ENCODE measurements at regions not wholly inside any gene's neighbourhood (a gene's known extent, or its start where the extent isn't known, plus 50 kb on each side); places are given as distances from the start of the nearest gene placed in this dataset.

GRCh38 chr6:149261364-149262040, 56.0 kb upstream of the TAB2 start:
- Histone ChIP-seq H3K27me3 (ENCODE audit: control insufficient read depth in 2 of 2, insufficient read depth in 1 of 2, low read length in 1 of 2) (no peaks in the 10 kb centered on the region), H3K9me3 (ENCODE audit: control insufficient read depth in 2 of 2, insufficient read depth in 1 of 2, low read length in 1 of 2) (no peaks in the 10 kb centered on the region), H3K36me3 (ENCODE audit: control insufficient read depth in 2 of 2, insufficient read depth in 2 of 2, low read length in 1 of 2) (no peaks in the 10 kb centered on the region), H3K27ac (ENCODE audit: low read depth in 1 of 2, low read length in 1 of 2) (no peak overlapping the region), H3K4me1 (ENCODE audit: control insufficient read depth in 2 of 2, insufficient read depth in 2 of 2, low read length in 2 of 2) (peaks cover 0 to 22% of the 10 kb centered on the region in 2 donors), H3K4me3 (ENCODE audit: low read length in 2 of 2) (no peak overlapping the region)
- peak in 1 of 9 donors; percentile 43 for DNase-seq (ENCODE audit: low read depth in 6 of 9, low spot score in 9 of 9)
- WGBS, result 67% methylated on average over 4 of the region's 4 CpGs

GRCh38 chr6:149263321-149263720, 54.2 kb upstream of the TAB2 start:
- DNase-seq (ENCODE audit: low read depth in 6 of 9, low spot score in 9 of 9), result no peak
- 95% methylated on average over 2 of the region's 2 CpGs for WGBS
- no peak overlapping the region for H3K27ac ChIP-seq (ENCODE audit: low read depth in 1 of 2, low read length in 1 of 2)
- no peak overlapping the region for H3K4me3 ChIP-seq (ENCODE audit: low read length in 2 of 2)
- peaks cover 0 to 17% of the 10 kb centered on the region in 2 donors for H3K4me1 ChIP-seq (ENCODE audit: control insufficient read depth in 2 of 2, insufficient read depth in 2 of 2, low read length in 2 of 2)
- H3K36me3 ChIP-seq (ENCODE audit: control insufficient read depth in 2 of 2, insufficient read depth in 2 of 2, low read length in 1 of 2), result no peaks in the 10 kb centered on the region
- H3K27me3 ChIP-seq (ENCODE audit: control insufficient read depth in 2 of 2, insufficient read depth in 1 of 2, low read length in 1 of 2), result no peaks in the 10 kb centered on the region
- no peaks in the 10 kb centered on the region for H3K9me3 ChIP-seq (ENCODE audit: control insufficient read depth in 2 of 2, insufficient read depth in 1 of 2, low read length in 1 of 2)

GRCh38 chr6:149264629-149265028, 52.9 kb upstream of the TAB2 start:
- H3K27me3 ChIP-seq (ENCODE audit: control insufficient read depth in 2 of 2, insufficient read depth in 1 of 2, low read length in 1 of 2), result no peaks in the 10 kb centered on the region
- no peak overlapping the region for H3K27ac ChIP-seq (ENCODE audit: low read depth in 1 of 2, low read length in 1 of 2)
- 14% methylated on average over 5 of the region's 5 CpGs for WGBS
- no peaks in the 10 kb centered on the region for H3K9me3 ChIP-seq (ENCODE audit: control insufficient read depth in 2 of 2, insufficient read depth in 1 of 2, low read length in 1 of 2)
- H3K4me3 ChIP-seq (ENCODE audit: low read length in 2 of 2), result no peak overlapping the region
- H3K4me1 ChIP-seq (ENCODE audit: control insufficient read depth in 2 of 2, insufficient read depth in 2 of 2, low read length in 2 of 2), result peaks cover 0 to 17% of the 10 kb centered on the region in 2 donors
- no peaks in the 10 kb centered on the region for H3K36me3 ChIP-seq (ENCODE audit: control insufficient read depth in 2 of 2, insufficient read depth in 2 of 2, low read length in 1 of 2)
- peak in 7 of 9 donors; percentile 23 to 76 (median 48) for DNase-seq (ENCODE audit: low read depth in 6 of 9, low spot score in 9 of 9)

- H3K36me3 ChIP-seq (ENCODE audit: control insufficient read depth in 2 of 2, insufficient read depth in 2 of 2, low read length in 1 of 2), result no peaks in the 10 kb centered on the region
- no peaks in the 10 kb centered on the region for H3K27me3 ChIP-seq (ENCODE audit: control insufficient read depth in 2 of 2, insufficient read depth in 1 of 2, low read length in 1 of 2)
- H3K4me1 ChIP-seq (ENCODE audit: control insufficient read depth in 2 of 2, insufficient read depth in 2 of 2, low read length in 2 of 2), result peaks cover 0 to 17% of the 10 kb centered on the region in 2 donors
- no peak for DNase-seq (ENCODE audit: low read depth in 6 of 9, low spot score in 9 of 9)
- WGBS, result 90% methylated on average over 7 of the region's 7 CpGs
- H3K9me3 ChIP-seq (ENCODE audit: control insufficient read depth in 2 of 2, insufficient read depth in 1 of 2, low read length in 1 of 2), result no peaks in the 10 kb centered on the region
- no peak overlapping the region for H3K27ac ChIP-seq (ENCODE audit: low read depth in 1 of 2, low read length in 1 of 2)
- no peak overlapping the region for H3K4me3 ChIP-seq (ENCODE audit: low read length in 2 of 2)
Observed at GRCh38 chr6:149265945-149266344, 51.6 kb upstream of the TAB2 start.

- DNase-seq (ENCODE audit: low read depth in 6 of 9, low spot score in 9 of 9), result no peak
- 89% methylated on average over 6 of the region's 6 CpGs for WGBS
- Histone ChIP-seq H3K27me3 (ENCODE audit: control insufficient read depth in 2 of 2, insufficient read depth in 1 of 2, low read length in 1 of 2) (no peaks in the 10 kb centered on the region), H3K27ac (ENCODE audit: low read depth in 1 of 2, low read length in 1 of 2) (no peak overlapping the region), H3K36me3 (ENCODE audit: control insufficient read depth in 2 of 2, insufficient read depth in 2 of 2, low read length in 1 of 2) (no peaks in the 10 kb centered on the region), H3K9me3 (ENCODE audit: control insufficient read depth in 2 of 2, insufficient read depth in 1 of 2, low read length in 1 of 2) (no peaks in the 10 kb centered on the region), H3K4me1 (ENCODE audit: control insufficient read depth in 2 of 2, insufficient read depth in 2 of 2, low read length in 2 of 2) (peaks cover 0 to 17% of the 10 kb centered on the region in 2 donors), H3K4me3 (ENCODE audit: low read length in 2 of 2) (no peak overlapping the region)
Observed at GRCh38 chr6:149266659-149267058, 50.9 kb upstream of the TAB2 start.

GRCh38 chr6:149267072-149267471, 50.4 kb upstream of the TAB2 start:
- no peak for DNase-seq (ENCODE audit: low read depth in 6 of 9, low spot score in 9 of 9)
- WGBS, result 82% methylated on average over 3 of the region's 3 CpGs
- Histone ChIP-seq H3K27me3 (ENCODE audit: control insufficient read depth in 2 of 2, insufficient read depth in 1 of 2, low read length in 1 of 2) (no peaks in the 10 kb centered on the region), H3K4me1 (ENCODE audit: control insufficient read depth in 2 of 2, insufficient read depth in 2 of 2, low read length in 2 of 2) (peaks cover 0 to 19% of the 10 kb centered on the region in 2 donors), H3K36me3 (ENCODE audit: control insufficient read depth in 2 of 2, insufficient read depth in 2 of 2, low read length in 1 of 2) (no peaks in the 10 kb centered on the region), H3K9me3 (ENCODE audit: control insufficient read depth in 2 of 2, insufficient read depth in 1 of 2, low read length in 1 of 2) (no peaks in the 10 kb centered on the region), H3K27ac (ENCODE audit: low read depth in 1 of 2, low read length in 1 of 2) (no peak overlapping the region), H3K4me3 (ENCODE audit: low read length in 2 of 2) (no peak overlapping the region)

GRCh38 chr6:149267513-149268043, 49.9 kb upstream of the TAB2 start:
- Histone ChIP-seq H3K4me3 (ENCODE audit: low read length in 2 of 2) (no peak overlapping the region), H3K4me1 (ENCODE audit: control insufficient read depth in 2 of 2, insufficient read depth in 2 of 2, low read length in 2 of 2) (peaks cover 0 to 19% of the 10 kb centered on the region in 2 donors), H3K27ac (ENCODE audit: low read depth in 1 of 2, low read length in 1 of 2) (no peak overlapping the region), H3K36me3 (ENCODE audit: control insufficient read depth in 2 of 2, insufficient read depth in 2 of 2, low read length in 1 of 2) (no peaks in the 10 kb centered on the region), H3K9me3 (ENCODE audit: control insufficient read depth in 2 of 2, insufficient read depth in 1 of 2, low read length in 1 of 2) (no peaks in the 10 kb centered on the region), H3K27me3 (ENCODE audit: control insufficient read depth in 2 of 2, insufficient read depth in 1 of 2, low read length in 1 of 2) (no peaks in the 10 kb centered on the region)
- 98% methylated on average over 12 of the region's 12 CpGs for WGBS
- DNase-seq (ENCODE audit: low read depth in 6 of 9, low spot score in 9 of 9), result no peak

Data from thymus (tissue), 11 donors.